OCI-LY3 (cell line): ENCODE measurements at regions not wholly inside any gene's neighbourhood (a gene's known extent, or its start where the extent isn't known, plus 50 kb on each side); places are given as distances from the start of the nearest gene placed in this dataset.

ENCODE experiments used
- CTCF ChIP-seq: fragments of 200-600, 300-600 bp; sonication (generic); IDR thresholded peaks from 2 replicates; pipeline ENCODE4 v1.5.1; 2014; ENCODE audit warnings: antibody characterized with exemption, low read length, low read depth
- EZH2phosphoT487 ChIP-seq: fragments of 200-600 bp; shearing (Covaris generic); IDR thresholded peaks from 2 replicates; pipeline ENCODE4 v1.6.1; 2018; ENCODE audit warnings: antibody characterized with exemption, mixed run types, low read depth

DNA sequence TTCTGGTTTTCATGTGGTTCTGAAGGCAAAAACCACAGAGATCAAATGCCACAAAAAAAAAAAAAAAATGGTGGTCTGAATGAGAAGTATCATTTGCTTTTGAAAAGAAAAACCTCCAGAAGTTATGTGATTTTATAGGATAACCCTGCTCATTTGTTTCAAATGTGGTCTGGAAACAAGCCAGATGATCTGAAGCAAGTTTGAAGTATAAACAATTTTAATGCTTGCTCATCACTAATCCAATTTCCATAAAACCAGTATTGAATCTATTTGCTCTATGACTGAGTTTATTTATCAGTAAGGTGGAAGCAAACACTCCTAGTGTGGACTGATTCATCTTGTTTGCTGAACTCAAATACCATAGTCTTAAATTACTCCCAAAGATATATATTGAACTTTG lies 407.3 kb upstream of the FLRT2 start:
- TF ChIP-seq CTCF = no peak
- no peak for TF ChIP-seq EZH2phosphoT487
